HuH-7.5 (cell line): ENCODE measurements at regions not wholly inside any gene's neighbourhood (a gene's known extent, or its start where the extent isn't known, plus 50 kb on each side); places are given as distances from the start of the nearest gene placed in this dataset.
"Not testable (repeated sequence)": the region's sequence is repeated elsewhere in the genome, so short reads cannot be mapped to it uniquely, and the experiment has no call there.

ENCODE experiments used
- DNase-seq: peaks from one replicate; pipeline ENCODE4 v3.0.0; 2011; ENCODE audit warnings: low spot score

DNA sequence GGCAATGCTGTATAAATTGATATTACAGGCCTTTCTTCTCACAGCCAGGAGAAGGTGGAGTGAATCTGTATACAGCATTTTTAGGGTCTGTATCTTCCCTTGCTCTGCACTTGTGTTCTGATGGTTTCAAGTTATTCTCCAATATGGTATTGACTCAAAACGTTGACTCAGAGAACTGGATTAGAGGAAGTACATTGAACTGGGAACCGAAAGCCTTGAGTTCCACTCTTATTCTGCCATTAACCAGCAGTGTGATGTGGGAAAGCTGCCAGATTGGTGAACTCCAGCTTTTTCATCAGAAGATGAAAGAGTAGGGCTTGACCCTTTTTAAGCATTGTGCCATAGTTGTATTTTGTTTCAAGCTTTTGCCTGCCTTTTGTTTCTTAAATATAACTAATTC is 167.7 kb downstream of the SPRY2 start:
- no peak for DNase-seq

DNA sequence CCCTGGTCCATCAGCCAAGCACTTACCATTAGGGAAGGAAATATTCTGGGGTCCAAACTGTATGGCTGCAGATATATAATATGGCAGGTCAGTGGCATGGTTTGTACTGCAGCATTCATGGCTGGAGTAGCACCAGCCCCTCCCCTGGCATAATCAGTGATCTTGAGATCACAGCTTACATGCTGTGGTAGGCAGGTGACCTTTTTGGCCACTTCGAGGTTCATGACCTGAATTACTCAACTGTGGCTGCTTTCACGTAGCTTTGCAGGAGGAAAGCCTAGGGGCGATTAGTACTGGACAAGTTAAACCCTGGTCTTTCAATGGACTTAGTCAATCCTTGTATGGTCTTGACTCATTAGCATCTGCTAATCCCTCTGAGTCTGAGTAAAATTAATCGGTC is 169.8 kb downstream of the SPRY2 start:
- no peak for DNase-seq

GRCh38 chr13:80168089-80168850 is 172.7 kb downstream of the SPRY2 start:
- DNase-seq, result no peak

GRCh38 chr13:80166352-80166751 is 174.6 kb downstream of the SPRY2 start:
- DNase-seq, result no peak

- no peak for DNase-seq
These were observed 176.5 kb downstream of the SPRY2 start for GRCh38 chr13:80164462-80164861.

DNA sequence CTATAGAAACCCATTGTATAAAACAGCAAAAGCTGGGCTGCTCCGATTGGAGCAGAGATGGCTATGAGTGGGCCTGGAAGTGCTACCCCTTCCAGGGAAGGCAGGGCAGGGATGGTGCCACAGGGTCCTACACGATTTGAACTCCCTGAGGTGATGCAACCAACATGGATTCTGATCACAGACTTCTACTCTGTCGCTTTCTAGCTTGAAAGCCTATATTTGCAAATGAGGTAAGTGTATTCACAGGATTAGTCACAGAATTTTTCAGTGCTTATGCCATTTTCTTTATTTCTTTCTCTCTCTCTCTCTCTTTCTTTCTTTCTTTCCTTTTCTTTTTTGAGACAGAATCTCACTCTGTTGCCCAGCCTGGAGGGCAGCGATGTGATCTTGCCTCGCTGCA is 179.0 kb downstream of the SPRY2 start:
- no peak for DNase-seq

DNA sequence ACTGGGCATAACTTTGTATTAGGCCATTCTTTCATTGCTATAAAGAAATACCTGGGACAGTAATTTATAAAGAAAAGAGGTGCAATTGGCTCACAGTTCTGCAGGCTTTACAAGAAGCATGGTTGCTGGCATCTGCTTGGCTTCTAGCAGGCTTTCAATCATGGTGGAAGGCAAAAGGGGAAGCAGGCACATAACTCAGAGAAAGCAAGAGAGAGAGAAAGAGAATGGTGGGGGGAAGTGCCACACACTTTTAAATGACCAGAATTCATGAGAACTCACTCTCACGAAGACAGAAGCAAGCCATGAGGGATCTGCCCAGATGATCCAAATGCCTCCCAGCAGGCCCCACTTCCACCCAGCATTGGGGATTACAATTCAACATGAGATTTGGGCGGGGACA is 179.7 kb downstream of the SPRY2 start:
- DNase-seq, result no peak

DNA sequence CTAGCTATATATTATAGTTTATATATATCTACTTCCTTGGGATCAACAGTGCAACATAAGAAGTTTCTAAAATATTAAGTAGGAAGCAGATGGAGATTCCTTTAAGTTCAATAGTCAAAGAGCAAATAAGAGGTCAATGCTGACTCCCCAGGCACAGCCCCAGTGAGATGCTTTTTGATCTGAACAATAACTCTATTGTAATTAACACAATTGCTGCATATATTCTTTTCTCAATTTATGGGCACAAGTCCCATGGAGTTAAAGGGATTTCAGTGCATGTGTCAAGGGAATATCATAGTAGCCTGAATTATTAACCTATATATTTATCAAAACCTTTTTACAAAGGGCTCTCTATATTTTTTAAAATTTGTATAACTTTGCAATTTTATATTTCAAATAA is 180.8 kb downstream of the SPRY2 start:
- no peak for DNase-seq

DNA sequence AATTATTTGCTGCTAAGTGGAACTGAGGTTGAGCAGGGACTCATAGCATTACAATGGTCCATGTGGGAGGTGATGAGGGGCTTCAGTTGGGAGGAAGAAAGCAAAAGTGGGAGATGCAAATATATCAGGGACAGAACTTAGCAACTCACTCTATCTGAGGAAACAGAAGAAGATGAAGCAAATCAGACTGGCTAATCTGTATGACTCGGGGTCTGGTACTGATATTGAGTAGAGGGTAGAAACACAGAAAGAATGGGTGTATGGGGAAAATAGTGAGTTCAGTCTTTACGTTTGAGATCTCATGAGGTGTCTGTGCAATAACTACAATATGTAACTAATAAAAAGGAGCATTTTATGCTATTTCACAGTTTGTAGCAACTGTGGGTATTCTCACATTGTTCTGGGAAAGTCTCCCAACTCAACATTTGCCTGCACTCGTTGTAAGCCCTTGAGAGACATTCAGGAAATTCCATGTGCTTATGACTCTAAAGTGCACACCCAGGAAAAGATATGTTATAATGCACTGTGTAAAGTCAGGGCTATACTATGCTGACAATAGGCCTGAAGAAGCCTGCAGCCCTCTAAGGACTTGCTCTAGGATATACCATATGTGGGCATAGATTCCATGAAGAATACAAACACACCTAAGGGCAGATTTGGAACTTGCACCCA is 183.5 kb downstream of the SPRY2 start:
- DNase-seq, result no peak

GRCh38 chr13:80152142-80152541 is 188.8 kb downstream of the SPRY2 start:
- not testable (repeated sequence) for DNase-seq

- no peak for DNase-seq
These were observed 189.9 kb downstream of the SPRY2 start for GRCh38 chr13:80151016-80151415.

- no peak for DNase-seq
These were observed 191.2 kb downstream of the SPRY2 start for GRCh38 chr13:80149736-80150135.

GRCh38 chr13:80145171-80145690 is 195.7 kb downstream of the SPRY2 start:
- DNase-seq, result no peak

- no peak for DNase-seq
These were observed 196.4 kb downstream of the SPRY2 start for GRCh38 chr13:80144493-80144892.

- DNase-seq, result no peak
These were observed 199.6 kb downstream of the SPRY2 start for GRCh38 chr13:80141123-80141849.

- DNase-seq, result no peak
These were observed 200.2 kb downstream of the SPRY2 start for GRCh38 chr13:80140685-80141084.

GRCh38 chr13:80139196-80139595 is 201.7 kb downstream of the SPRY2 start:
- no peak for DNase-seq

- DNase-seq, result no peak
These were observed 202.9 kb downstream of the SPRY2 start for GRCh38 chr13:80137994-80138393.

DNA sequence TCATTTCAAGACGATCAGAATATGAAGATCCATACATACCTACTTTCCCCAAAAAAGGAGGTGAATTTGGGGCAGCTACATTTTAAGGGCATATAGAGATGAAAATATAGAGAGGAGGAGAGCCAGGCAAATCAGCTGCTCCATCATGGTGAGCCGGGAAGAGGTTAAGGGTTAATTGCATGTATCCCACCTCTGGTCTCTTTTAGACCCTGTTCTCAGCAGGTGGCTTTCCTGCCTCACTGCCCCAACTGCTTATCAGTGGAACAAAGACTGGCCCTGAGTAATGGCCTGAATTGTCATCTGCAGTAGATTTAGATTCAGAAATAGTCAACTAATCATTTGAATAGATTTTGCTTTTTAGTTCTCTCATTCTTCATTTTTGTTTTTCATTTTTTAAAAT is 206.6 kb downstream of the SPRY2 start:
- DNase-seq, result no peak

GRCh38 chr13:80133631-80134261 is 207.2 kb downstream of the SPRY2 start:
- no peak for DNase-seq

- peak; percentile 37 for DNase-seq
These were observed 208.0 kb downstream of the SPRY2 start for GRCh38 chr13:80132741-80133601.
